ENCODE measurements at regions not wholly inside any gene's neighbourhood (a gene's known extent, or its start where the extent isn't known, plus 50 kb on each side); places are given as distances from the start of the nearest gene placed in this dataset.

DNA sequence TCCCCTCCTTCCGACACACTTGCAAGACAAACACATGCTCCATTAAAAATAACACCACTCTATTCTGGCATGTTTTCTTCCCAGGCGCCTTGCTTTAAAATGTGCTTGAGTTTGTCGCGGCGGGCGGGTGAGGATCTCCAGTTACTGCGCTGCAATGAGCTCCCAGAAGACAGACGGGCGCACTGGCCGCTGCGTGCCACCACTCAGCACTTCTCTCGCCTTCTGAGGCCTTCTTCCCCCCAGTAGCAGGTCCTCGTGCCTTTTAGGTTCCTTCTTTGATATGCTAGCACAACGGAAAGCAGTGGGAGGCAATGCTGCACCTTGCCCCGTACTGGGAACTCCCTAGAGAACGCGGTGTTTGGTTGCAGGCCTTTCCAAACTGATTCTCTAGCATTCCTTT lies 279.5 kb upstream of the NR5A2 start:
- intact Hi-C loops (cut with micrococcal nuclease; ENCODE audit: unreplicated experiment), result no loop called here
- no peak for DNase-seq

GRCh38 chr1:199751506-199751905 lies 276.0 kb upstream of the NR5A2 start:
- Mint-ChIP-seq H3K27me3 (ENCODE audit: insufficient read depth, unreplicated experiment) (peaks cover 3% of the 10 kb centered on the region), H3K27ac (ENCODE audit: unreplicated experiment) (no peak overlapping the region), H3K4me3 (ENCODE audit: unreplicated experiment) (no peak overlapping the region), H3K9me3 (ENCODE audit: unreplicated experiment) (no peaks in the 10 kb centered on the region), H3K4me1 (ENCODE audit: low read depth, unreplicated experiment) (no peaks in the 10 kb centered on the region), H3K36me3 (ENCODE audit: insufficient read depth, unreplicated experiment) (no peaks in the 10 kb centered on the region)
- ChIA-PET CTCF (no interaction called here), POLR2A (no interaction called here)
- Histone ChIP-seq H3K4me1 (no peaks in the 10 kb centered on the region), H3K9me3 (no peaks in the 10 kb centered on the region), H3K36me3 (ENCODE audit: control insufficient read depth, insufficient read depth, low read length) (no peaks in the 10 kb centered on the region), H3K4me3 (ENCODE audit: low read depth, low read length) (no peak overlapping the region), H3K27me3 (replicated peaks; ENCODE audit: control insufficient read depth, insufficient read depth, low read length) (no peaks in the 10 kb centered on the region)
- no peak for DNase-seq
- intact Hi-C loops (cut with micrococcal nuclease; ENCODE audit: unreplicated experiment), result no loop called here
- no TSS peak for BruUV-seq (replicated peaks)
- TF ChIP-seq CTCF (IDR thresholded peaks at IDR 0.05; ENCODE audit: insufficient read depth in 1 of 2, low read depth in 1 of 2, low read length in 1 of 2, severe bottlenecking in 1 of 2, unreplicated experiment in 1 of 2), result no peak

More for the DNA sequence above, 279.5 kb upstream of the NR5A2 start:
- CTCF ChIA-PET, result no interaction called here
- Histone ChIP-seq H3K9me3 (no peaks in the 10 kb centered on the region), H3K36me3 (ENCODE audit: control insufficient read depth, insufficient read depth, low read length) (no peaks in the 10 kb centered on the region), H3K27me3 (replicated peaks; ENCODE audit: control insufficient read depth, insufficient read depth, low read length) (no peaks in the 10 kb centered on the region), H3K4me3 (ENCODE audit: low read depth, low read length) (no peak overlapping the region), H3K4me1 (no peaks in the 10 kb centered on the region)
- no peak for TF ChIP-seq CTCF (IDR thresholded peaks at IDR 0.05; ENCODE audit: insufficient read depth in 1 of 2, low read depth in 1 of 2, low read length in 1 of 2, severe bottlenecking in 1 of 2, unreplicated experiment in 1 of 2)
- no peaks in the 10 kb centered on the region for H3K36me3 Mint-ChIP-seq (ENCODE audit: insufficient read depth, unreplicated experiment)
- POLR2A ChIA-PET, result no interaction called here
- no TSS peak for BruUV-seq (replicated peaks)
- no peaks in the 10 kb centered on the region for H3K4me1 Mint-ChIP-seq (ENCODE audit: low read depth, unreplicated experiment)
- H3K4me3 Mint-ChIP-seq (ENCODE audit: unreplicated experiment), result no peak overlapping the region
- H3K27ac Mint-ChIP-seq (ENCODE audit: unreplicated experiment), result no peak overlapping the region
- peaks cover 3% of the 10 kb centered on the region for H3K27me3 Mint-ChIP-seq (ENCODE audit: insufficient read depth, unreplicated experiment)
- H3K9me3 Mint-ChIP-seq (ENCODE audit: unreplicated experiment), result no peaks in the 10 kb centered on the region

DNA sequence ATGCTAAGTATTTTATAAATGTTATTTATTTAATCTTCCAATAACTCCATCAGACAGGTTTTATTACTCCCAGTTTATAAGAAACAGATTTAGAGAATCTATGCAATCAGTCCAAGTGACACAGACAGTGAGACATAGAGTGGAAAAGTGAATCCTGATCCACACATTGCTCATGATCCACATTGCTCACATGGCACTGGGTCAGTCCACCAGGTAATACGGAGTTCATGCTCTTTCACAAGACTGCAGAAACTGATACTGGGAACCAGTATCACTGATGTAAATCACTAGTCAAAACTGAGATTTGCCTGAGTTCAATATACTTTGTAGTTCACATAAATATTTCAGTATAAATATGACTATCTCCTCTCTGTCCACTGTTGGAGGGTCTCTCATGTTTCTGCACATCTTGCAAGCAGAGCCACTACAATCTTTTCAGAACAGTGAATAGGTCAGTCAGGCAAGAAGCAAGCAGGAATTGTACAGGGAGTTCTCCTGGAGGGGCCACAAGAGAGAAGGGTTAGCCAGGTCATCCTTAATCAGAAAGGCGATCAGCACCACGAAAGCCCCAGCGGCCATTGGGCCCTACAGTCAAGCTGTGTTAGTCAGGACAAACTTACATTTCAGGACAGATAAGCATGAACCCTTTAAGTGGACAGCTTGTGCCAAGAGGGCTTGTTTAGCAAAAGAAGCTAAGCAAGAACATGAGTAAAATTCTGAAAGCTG lies 275.4 kb upstream of the NR5A2 start:
- no peak overlapping the region for H3K27ac Mint-ChIP-seq (ENCODE audit: unreplicated experiment)
- H3K27me3 Mint-ChIP-seq (ENCODE audit: insufficient read depth, unreplicated experiment), result peaks cover under 1% of the 10 kb centered on the region
- ChIA-PET POLR2A (no interaction called here), CTCF (no interaction called here)
- no peak overlapping the region for H3K4me3 Mint-ChIP-seq (ENCODE audit: unreplicated experiment)
- Histone ChIP-seq H3K36me3 (ENCODE audit: control insufficient read depth, insufficient read depth, low read length) (no peaks in the 10 kb centered on the region), H3K9me3 (no peaks in the 10 kb centered on the region), H3K27me3 (replicated peaks; ENCODE audit: control insufficient read depth, insufficient read depth, low read length) (no peaks in the 10 kb centered on the region), H3K4me1 (no peaks in the 10 kb centered on the region), H3K4me3 (ENCODE audit: low read depth, low read length) (no peak overlapping the region)
- intact Hi-C loops (cut with micrococcal nuclease; ENCODE audit: unreplicated experiment), result no loop called here
- H3K4me1 Mint-ChIP-seq (ENCODE audit: low read depth, unreplicated experiment), result no peaks in the 10 kb centered on the region
- no peaks in the 10 kb centered on the region for H3K9me3 Mint-ChIP-seq (ENCODE audit: unreplicated experiment)
- TF ChIP-seq CTCF (IDR thresholded peaks at IDR 0.05; ENCODE audit: insufficient read depth in 1 of 2, low read depth in 1 of 2, low read length in 1 of 2, severe bottlenecking in 1 of 2, unreplicated experiment in 1 of 2), result no peak
- H3K36me3 Mint-ChIP-seq (ENCODE audit: insufficient read depth, unreplicated experiment), result no peaks in the 10 kb centered on the region
- no TSS peak for BruUV-seq (replicated peaks)
- DNase-seq, result no peak

Data from Caco-2 (cell line).